NCI-H2081 treated with DMSO at 0.1 percent for 48 hours (cell line): ENCODE measurements at regions not wholly inside any gene's neighbourhood (a gene's known extent, or its start where the extent isn't known, plus 50 kb on each side); places are given as distances from the start of the nearest gene placed in this dataset.

Source experiments
- DNase-seq: peaks from one replicate; lab custom pipeline; 2025; lab: John Stamatoyannopoulos, UW

- no peak for DNase-seq
These were observed 454.1 kb downstream of the EFNA5 start for GRCh38 chr5:107216587-107216986.

- no peak for DNase-seq
These were observed 455.1 kb downstream of the EFNA5 start for GRCh38 chr5:107215611-107216010.

GRCh38 chr5:107213025-107213424 is 457.7 kb downstream of the EFNA5 start:
- DNase-seq, result no peak

- no peak for DNase-seq
These were observed 459.1 kb downstream of the EFNA5 start for GRCh38 chr5:107211630-107212029.

GRCh38 chr5:107208867-107209266 is 461.9 kb downstream of the EFNA5 start:
- no peak for DNase-seq

- no peak for DNase-seq
These were observed 466.3 kb downstream of the EFNA5 start for GRCh38 chr5:107204413-107204812.

- no peak for DNase-seq
These were observed 467.5 kb downstream of the EFNA5 start for GRCh38 chr5:107203243-107203642.

GRCh38 chr5:107199756-107200155 is 471.0 kb downstream of the EFNA5 start:
- no peak for DNase-seq

- DNase-seq, result no peak
These were observed 474.2 kb downstream of the EFNA5 start for GRCh38 chr5:107196500-107197059.

GRCh38 chr5:107195890-107196395 is 474.8 kb downstream of the EFNA5 start:
- no peak for DNase-seq

GRCh38 chr5:107184871-107185270 is 485.9 kb downstream of the EFNA5 start:
- no peak for DNase-seq

- DNase-seq, result no peak
These were observed 486.7 kb downstream of the EFNA5 start for GRCh38 chr5:107184066-107184465.

GRCh38 chr5:107170620-107171019 is 500.1 kb downstream of the EFNA5 start:
- no peak for DNase-seq

- no peak for DNase-seq
These were observed 500.9 kb downstream of the EFNA5 start for GRCh38 chr5:107169867-107170266.

GRCh38 chr5:107168848-107169752 is 501.6 kb downstream of the EFNA5 start:
- no peak for DNase-seq

GRCh38 chr5:107168086-107168485 is 502.7 kb downstream of the EFNA5 start:
- no peak for DNase-seq

- DNase-seq, result no peak
These were observed 505.4 kb downstream of the EFNA5 start for GRCh38 chr5:107165296-107165695.

- DNase-seq, result no peak
These were observed 512.9 kb downstream of the EFNA5 start for GRCh38 chr5:107157809-107158208.

GRCh38 chr5:107155707-107156106 is 515.0 kb downstream of the EFNA5 start:
- DNase-seq, result no peak

GRCh38 chr5:107154593-107154992 is 516.1 kb downstream of the EFNA5 start:
- no peak for DNase-seq

- DNase-seq, result no peak
These were observed 517.5 kb downstream of the EFNA5 start for GRCh38 chr5:107153283-107153682.

GRCh38 chr5:107149243-107150005 is 521.3 kb downstream of the EFNA5 start:
- DNase-seq, result no peak

- DNase-seq, result no peak
These were observed 523.1 kb downstream of the EFNA5 start for GRCh38 chr5:107147589-107147988.
